GM21619 (cell line): ENCODE measurements at regions not wholly inside any gene's neighbourhood (a gene's known extent, or its start where the extent isn't known, plus 50 kb on each side); places are given as distances from the start of the nearest gene placed in this dataset.
A peak's percentile ranks its signal among the peaks of the same experiment; 100 is the strongest.

ENCODE experiments used
- ATAC-seq: cut with Tn5 transposase; IDR thresholded peaks from one replicate; pipeline ENCODE4 v1.9.1; 2021; ENCODE audit not compliant: unreplicated experiment

- ATAC-seq = no peak
Observed at GRCh38 chr5:40389591-40389990, 290.1 kb upstream of the PTGER4 start.

- ATAC-seq = peak; percentile 90
Observed at GRCh38 chr5:40386289-40386688, 293.4 kb upstream of the PTGER4 start.

- no peak for ATAC-seq
Observed at GRCh38 chr5:40385544-40385943, 294.2 kb upstream of the PTGER4 start.

- ATAC-seq = no peak
Observed at GRCh38 chr5:40384782-40385390, 294.8 kb upstream of the PTGER4 start.

- no peak for ATAC-seq
Observed at GRCh38 chr5:40383749-40384651, 295.7 kb upstream of the PTGER4 start.

GRCh38 chr5:40381676-40382363 lies 297.9 kb upstream of the PTGER4 start:
- no peak for ATAC-seq

- no peak for ATAC-seq
Observed at GRCh38 chr5:40381016-40381415, 298.7 kb upstream of the PTGER4 start.

GRCh38 chr5:40378396-40379177 lies 301.1 kb upstream of the PTGER4 start:
- peak; percentile 84 for ATAC-seq

- ATAC-seq = peak; percentile 64
Observed at GRCh38 chr5:40376566-40376965, 303.1 kb upstream of the PTGER4 start.

GRCh38 chr5:40374853-40375252 lies 304.9 kb upstream of the PTGER4 start:
- ATAC-seq = no peak

- no peak for ATAC-seq
Observed at GRCh38 chr5:40368200-40368599, 311.5 kb upstream of the PTGER4 start.

GRCh38 chr5:40367255-40367654 lies 312.5 kb upstream of the PTGER4 start:
- ATAC-seq = no peak

GRCh38 chr5:40365342-40366330 lies 314.1 kb upstream of the PTGER4 start:
- no peak for ATAC-seq

- ATAC-seq = no peak
Observed at GRCh38 chr5:40364441-40364840, 315.3 kb upstream of the PTGER4 start.

GRCh38 chr5:40361378-40361777 lies 318.3 kb upstream of the PTGER4 start:
- ATAC-seq = no peak

- no peak for ATAC-seq
Observed at GRCh38 chr5:40360685-40361084, 319.0 kb upstream of the PTGER4 start.

- ATAC-seq = no peak
Observed at GRCh38 chr5:40359832-40360231, 319.9 kb upstream of the PTGER4 start.

- ATAC-seq = no peak
Observed at GRCh38 chr5:40359093-40359492, 320.6 kb upstream of the PTGER4 start.

GRCh38 chr5:40356248-40356647 lies 323.5 kb upstream of the PTGER4 start:
- no peak for ATAC-seq

- ATAC-seq = no peak
Observed at GRCh38 chr5:40355846-40356245, 323.9 kb upstream of the PTGER4 start.
